IMR-90 (cell line): ENCODE measurements at regions not wholly inside any gene's neighbourhood (a gene's known extent, or its start where the extent isn't known, plus 50 kb on each side); places are given as distances from the start of the nearest gene placed in this dataset.

Experiments
- ATAC-seq: fragments of 200-7000 bp; cut with Tn5 transposase; 2 replicates; pipeline ENCODE4 v1.9.1; 2020; ENCODE audit warnings: low read depth, mild to moderate bottlenecking, moderate library complexity
- BruUV-seq: library from RNA; stranded (reverse); fragments of 400-500 nt; replicated peaks from 2 replicates; lab custom pipeline; 2021; lab: Mats Ljungman, UMichigan
- CTCF ChIA-PET: fragments of 300-600 bp; formaldehyde crosslinking; extraction: SDS; loops from one replicate; lab custom pipeline; 2021; ENCODE audit warnings: antibody characterized with exemption; lab: Yijun Ruan, JAX
- POLR2A ChIA-PET: fragments of 300-600 bp; sonication (Branson Sonifier 250); formaldehyde crosslinking; loops from one replicate; lab custom pipeline; 2022; ENCODE audit warnings: antibody characterized with exemption; ENCODE audit not compliant: unreplicated experiment; lab: Charles Lee
- DNase-seq: peaks from one replicate; pipeline ENCODE4 v3.0.0; 2013
- H2AFZ ChIP-seq: replicated peaks from 2 replicates; pipeline ENCODE3; 2013; ENCODE audit warnings: low read length, mild to moderate bottlenecking; ENCODE audit not compliant: poor library complexity
- H2AK5ac ChIP-seq: 2 replicates; pipeline ENCODE4 v1.6.1; 2013; ENCODE audit warnings: low read depth, low read length, inconsistent platforms
- H2AK9ac ChIP-seq: replicated peaks from 2 replicates; pipeline ENCODE3; 2013; ENCODE audit warnings: mild to moderate bottlenecking, low read depth, low read length, moderate library complexity; ENCODE audit not compliant: poor library complexity
- H2BK120ac ChIP-seq: 2 replicates; pipeline ENCODE4 v1.6.1; 2013; ENCODE audit warnings: low read depth, low read length, inconsistent platforms
- H2BK15ac ChIP-seq: 3 replicates; pipeline ENCODE4 v1.6.1; 2013; ENCODE audit warnings: low read depth, low read length, inconsistent platforms
- H2BK20ac ChIP-seq: 2 replicates; pipeline ENCODE4 v1.6.1; 2013; ENCODE audit warnings: low read depth, mild to moderate bottlenecking, inconsistent platforms, low read length, moderate library complexity
- H2BK5ac ChIP-seq: 2 replicates; pipeline ENCODE4 v1.6.1; 2013; ENCODE audit warnings: mild to moderate bottlenecking, low read depth, low read length, inconsistent platforms; ENCODE audit not compliant: poor library complexity, severe bottlenecking
- H3K14ac ChIP-seq: replicated peaks from 2 replicates; pipeline ENCODE4 v1.6.1; 2013; ENCODE audit warnings: low read depth, low read length, inconsistent platforms
- H3K18ac ChIP-seq: 2 replicates; pipeline ENCODE4 v1.6.1; 2013; ENCODE audit warnings: low read depth, low read length, control low read depth
- H3K23ac ChIP-seq: 2 replicates; pipeline ENCODE4 v1.6.1; 2013; ENCODE audit warnings: low read depth, low read length, inconsistent platforms
- H3K27ac ChIP-seq: 2 replicates; pipeline ENCODE4 v1.5.1; 2013; ENCODE audit warnings: mild to moderate bottlenecking, control low read depth, low read length; ENCODE audit not compliant: insufficient read depth
- H3K27me3 ChIP-seq: 2 replicates; pipeline ENCODE4 v1.6.1; 2013; ENCODE audit warnings: low read length; ENCODE audit not compliant: control insufficient read depth, insufficient read depth
- H3K36me3 ChIP-seq: 2 replicates; pipeline ENCODE4 v1.6.1; 2013; ENCODE audit warnings: low read length, mixed read lengths; ENCODE audit not compliant: control insufficient read depth, insufficient read depth
- H3K4ac ChIP-seq: 2 replicates; pipeline ENCODE4 v1.6.1; 2013; ENCODE audit warnings: low read depth, low read length, inconsistent platforms
- H3K4me1 ChIP-seq: 2 replicates; pipeline ENCODE4 v1.6.1; 2013; ENCODE audit warnings: low read length, mixed read lengths; ENCODE audit not compliant: control insufficient read depth, insufficient read depth
- H3K4me2 ChIP-seq: 2 replicates; pipeline ENCODE4 v1.6.1; 2013; ENCODE audit warnings: low read depth, mild to moderate bottlenecking, control low read depth, low read length, moderate library complexity
- H3K4me3 ChIP-seq: 2 replicates; pipeline ENCODE4 v1.5.1; 2013; ENCODE audit warnings: low read depth, mild to moderate bottlenecking, control low read depth, low read length, moderate library complexity; ENCODE audit not compliant: insufficient read depth
- H3K56ac ChIP-seq: 2 replicates; pipeline ENCODE4 v1.6.1; 2013; ENCODE audit warnings: low read length, inconsistent platforms; ENCODE audit not compliant: insufficient read depth; ENCODE audit errors: extremely low read depth
- H3K79me1 ChIP-seq, 2 experiments: 2 replicates each; pipeline ENCODE4 v1.6.1; 2013; ENCODE audit warnings: low read length in 2 of 2, inconsistent platforms in 1 of 2, low read depth in 1 of 2
- H3K9ac ChIP-seq: 2 replicates; pipeline ENCODE4 v1.6.1; 2013; ENCODE audit warnings: low read depth, low read length, control low read depth
- H3K9me1 ChIP-seq: 2 replicates; pipeline ENCODE4 v1.6.1; 2013; ENCODE audit warnings: low read length, inconsistent platforms; ENCODE audit not compliant: insufficient read depth
- H3K9me3 ChIP-seq: 2 replicates; pipeline ENCODE4 v1.6.1; 2013; ENCODE audit warnings: low read length; ENCODE audit not compliant: control insufficient read depth, insufficient read depth
- H4K20me1 ChIP-seq: 2 replicates; pipeline ENCODE4 v1.6.1; 2013; ENCODE audit warnings: low read length, inconsistent platforms; ENCODE audit not compliant: insufficient read depth
- H4K5ac ChIP-seq: 2 replicates; pipeline ENCODE4 v1.6.1; 2013; ENCODE audit warnings: mild to moderate bottlenecking, low read depth, low read length, control low read depth
- H4K8ac ChIP-seq, 2 experiments: 2 replicates each; pipeline ENCODE4 v1.6.1; 2013; ENCODE audit warnings: low read depth in 2 of 2, low read length in 2 of 2, control low read depth in 1 of 2, inconsistent platforms in 1 of 2
- H4K91ac ChIP-seq: 2 replicates; pipeline ENCODE4 v1.6.1; 2013; ENCODE audit warnings: low read depth, low read length, inconsistent platforms; ENCODE audit not compliant: insufficient read depth
- CEBPB ChIP-seq: IDR thresholded peaks from 2 replicates; pipeline ENCODE4 v1.6.1; 2012; ENCODE audit warnings: low read depth, low read length, improper control_type of control experiment
- CTCF ChIP-seq: conservative IDR thresholded peaks from 2 replicates; pipeline ENCODE4 v1.5.1; 2012; ENCODE audit warnings: mild to moderate bottlenecking, low read depth, low read length, improper control_type of control experiment
- ELK1 ChIP-seq: fragments of 150-350 bp; IDR thresholded peaks from 2 replicates; pipeline ENCODE4 v1.6.1; 2016; ENCODE audit warnings: low read depth, mild to moderate bottlenecking, low read length, moderate library complexity, borderline replicate concordance
- FOS ChIP-seq: fragments of 150-350 bp; IDR thresholded peaks from 2 replicates; pipeline ENCODE4 v1.6.1; 2016; ENCODE audit warnings: low read depth, low read length
- MAFK ChIP-seq: IDR thresholded peaks from 2 replicates; pipeline ENCODE4 v1.6.1; 2012; ENCODE audit warnings: low read depth, low read length, improper control_type of control experiment
- MAZ ChIP-seq: IDR thresholded peaks from 2 replicates; pipeline ENCODE4 v1.6.1; 2012; ENCODE audit warnings: low read depth, mild to moderate bottlenecking, low read length, improper control_type of control experiment, moderate library complexity, borderline replicate concordance
- MXI1 ChIP-seq: IDR thresholded peaks from 2 replicates; pipeline ENCODE4 v1.6.1; 2012; ENCODE audit warnings: low read depth, mild to moderate bottlenecking, low read length, moderate library complexity, borderline replicate concordance
- POLR2A ChIP-seq: IDR thresholded peaks from 2 replicates; pipeline ENCODE4 v1.6.1; 2012; ENCODE audit warnings: mild to moderate bottlenecking, low read depth, low read length
- RAD21 ChIP-seq: IDR thresholded peaks from 2 replicates; pipeline ENCODE4 v1.6.1; 2012; ENCODE audit warnings: low read length, improper control_type of control experiment
- SMC3 ChIP-seq: fragments of 150-350 bp; IDR thresholded peaks from 2 replicates; pipeline ENCODE4 v1.6.1; 2016; ENCODE audit warnings: low read depth, mild to moderate bottlenecking, antibody characterized with exemption, low read length, moderate library complexity
- WGBS, 2 experiments: methylation state at CpG; one replicate each; pipeline versions ENCODE4 v1.1.5 to v1.1.7; 2013; ENCODE audit warnings: missing lambda C conversion rate in 2 of 2; ENCODE audit not compliant: insufficient read length in 1 of 2; ENCODE audit errors: extremely low coverage in 2 of 2; 5-methylcytosine and 5-hydroxymethylcytosine counted together
- dilution Hi-C: fragments of 300-500 bp; cut with HindIII; formaldehyde crosslinking; loops from one replicate; pipeline ENCODE4 v1.14.3; 2018; ENCODE audit warnings: low sequenced_read_pairs; ENCODE audit not compliant: unreplicated experiment
- in situ Hi-C: fragments of 300-500 bp; cut with MboI; formaldehyde crosslinking; loops from 3 replicates; pipeline ENCODE4 v1.14.3; 2019; ENCODE audit warnings: low sequenced_read_pairs, inconsistent platforms, mixed read lengths
- intact Hi-C: fragments of 100-400 bp; cut with micrococcal nuclease; formaldehyde crosslinking; loops from 2 replicates; pipeline ENCODE4 v1.10.0; 2022

GRCh38 chr9:89657765-89658164, 53.0 kb downstream of the GADD45G start:
- Histone ChIP-seq H4K8ac (no peak overlapping the region), H3K9me3 (no peaks in the 10 kb centered on the region), H2BK120ac (no peak overlapping the region), H3K9me1 (no peaks in the 10 kb centered on the region), H2BK15ac (no peak overlapping the region), H2AK9ac (no peak overlapping the region), H2BK5ac (no peak overlapping the region), H2AK5ac (no peak overlapping the region), H3K79me1 (no peaks in the 10 kb centered on the region), H4K5ac (no peak overlapping the region), H3K27me3 (peaks cover 5% of the 10 kb centered on the region; the same call in 1 of the 2 replicates), H3K4me1 (no peaks in the 10 kb centered on the region; the same call in 1 of the 2 replicates), H3K4me2 (no peak overlapping the region), H3K18ac (no peak overlapping the region), H3K23ac (no peak overlapping the region), H3K14ac (no peak overlapping the region), H2AFZ (no peak overlapping the region), H3K4me3 (no peak overlapping the region), H2BK20ac (no peak overlapping the region), H3K27ac (no peak overlapping the region), H3K56ac (no peak overlapping the region), H3K4ac (no peak overlapping the region), H4K20me1 (no peaks in the 10 kb centered on the region), H4K91ac (no peak overlapping the region), H3K36me3 (no peaks in the 10 kb centered on the region), H3K9ac (no peak overlapping the region)
- in situ Hi-C loops: no loop called here
- intact Hi-C loops: no loop called here
- POLR2A ChIA-PET: no interaction called here
- no TSS peak for BruUV-seq
- WGBS, 2 experiments: no CpG with 5 or more reads among the region's 4 CpGs
- TF ChIP-seq POLR2A (no peak), FOS (no peak), MAFK (no peak), MAZ (no peak), RAD21 (no peak), CTCF (no peak), CEBPB (no peak), SMC3 (no peak), ELK1 (no peak), MXI1 (no peak)
- DNase-seq: no peak
- dilution Hi-C loops: no loop called here
- ATAC-seq: no peak
- CTCF ChIA-PET: no interaction called here
